ENCODE measurements at regions not wholly inside any gene's neighbourhood (a gene's known extent, or its start where the extent isn't known, plus 50 kb on each side); places are given as distances from the start of the nearest gene placed in this dataset.

GRCh38 chr10:71039551-71039950, 151.2 kb upstream of the PCBD1 start:
- POLR2A ChIA-PET (ENCODE audit: unreplicated experiment): interaction anchor here (0.5 kb wide), 1 partner anchor 45 kb away, joined by 3 read pairs; no protein-coding TSS in a partner anchor
- TF ChIP-seq EZH2 (IDR thresholded peaks at IDR 0.05; ENCODE audit: low read depth): no peak
- no peak for TF ChIP-seq CTCF (conservative IDR thresholded peaks at IDR 0.05)
- no peak for DNase-seq

GRCh38 chr10:71040343-71040742, 152.0 kb upstream of the PCBD1 start:
- POLR2A ChIA-PET (ENCODE audit: unreplicated experiment): no interaction called here
- no peak for TF ChIP-seq EZH2 (IDR thresholded peaks at IDR 0.05; ENCODE audit: low read depth)
- no TSS peak for BruUV-seq (replicated peaks)

More at GRCh38 chr10:71039551-71039950, 151.2 kb upstream of the PCBD1 start:
- Histone ChIP-seq H3K9me3 (ENCODE audit: insufficient read depth, low read depth) (no peaks in the 10 kb centered on the region), H3K36me3 (ENCODE audit: low read depth) (no peaks in the 10 kb centered on the region), H3K4me3 (no peak overlapping the region), H3K9me2 (ENCODE audit: insufficient read depth) (no peaks in the 10 kb centered on the region), H3K27me3 (ENCODE audit: insufficient read depth, low read depth) (peaks cover 80% of the 10 kb centered on the region), H3K4me2 (no peak overlapping the region), H4K20me1 (ENCODE audit: insufficient read depth) (no peaks in the 10 kb centered on the region), H3K79me2 (ENCODE audit: low read depth) (no peaks in the 10 kb centered on the region), H2AFZ (no peak overlapping the region), H3K27ac (no peak overlapping the region), H3K4me1 (replicated peaks; ENCODE audit: insufficient read depth) (no peaks in the 10 kb centered on the region), H3F3A (ENCODE audit: insufficient read depth, low read depth) (no peaks in the 10 kb centered on the region)
- no TSS peak for BruUV-seq (replicated peaks)
- intact Hi-C loops (cut with micrococcal nuclease; ENCODE audit: unreplicated experiment): no loop called here
- CTCF ChIA-PET: no interaction called here

GRCh38 chr10:71040846-71041605, 152.7 kb upstream of the PCBD1 start:
- no peaks in the 10 kb centered on the region for H3K36me3 ChIP-seq (ENCODE audit: low read depth)
- no peaks in the 10 kb centered on the region for H4K20me1 ChIP-seq (ENCODE audit: insufficient read depth)
- no peak for DNase-seq
- CTCF ChIA-PET: no interaction called here
- H3K4me3 ChIP-seq: no peak overlapping the region
- H3K9me3 ChIP-seq (ENCODE audit: insufficient read depth, low read depth): no peaks in the 10 kb centered on the region
- H3K4me2 ChIP-seq: no peak overlapping the region
- no peak overlapping the region for H3K27ac ChIP-seq
- H3K9me2 ChIP-seq (ENCODE audit: insufficient read depth): no peaks in the 10 kb centered on the region
- no TSS peak for BruUV-seq (replicated peaks)
- no peaks in the 10 kb centered on the region for H3K79me2 ChIP-seq (ENCODE audit: low read depth)
- peaks cover 86% of the 10 kb centered on the region for H3K27me3 ChIP-seq (ENCODE audit: insufficient read depth, low read depth)
- no peaks in the 10 kb centered on the region for H3F3A ChIP-seq (ENCODE audit: insufficient read depth, low read depth)
- no peak overlapping the region for H2AFZ ChIP-seq
- TF ChIP-seq EZH2 (IDR thresholded peaks at IDR 0.05; ENCODE audit: low read depth): no peak
- intact Hi-C loops (cut with micrococcal nuclease; ENCODE audit: unreplicated experiment): no loop called here
- H3K4me1 ChIP-seq (replicated peaks; ENCODE audit: insufficient read depth): no peaks in the 10 kb centered on the region
- POLR2A ChIA-PET (ENCODE audit: unreplicated experiment): no interaction called here

More at GRCh38 chr10:71040343-71040742, 152.0 kb upstream of the PCBD1 start:
- no peak for DNase-seq
- no peak overlapping the region for H2AFZ ChIP-seq
- intact Hi-C loops (cut with micrococcal nuclease; ENCODE audit: unreplicated experiment): no loop called here
- H3K4me3 ChIP-seq: no peak overlapping the region
- H4K20me1 ChIP-seq (ENCODE audit: insufficient read depth): no peaks in the 10 kb centered on the region
- H3F3A ChIP-seq (ENCODE audit: insufficient read depth, low read depth): no peaks in the 10 kb centered on the region
- H3K79me2 ChIP-seq (ENCODE audit: low read depth): no peaks in the 10 kb centered on the region
- no peaks in the 10 kb centered on the region for H3K9me2 ChIP-seq (ENCODE audit: insufficient read depth)
- H3K4me1 ChIP-seq (replicated peaks; ENCODE audit: insufficient read depth): no peaks in the 10 kb centered on the region
- CTCF ChIA-PET: no interaction called here
- no peak overlapping the region for H3K27ac ChIP-seq
- peaks cover 86% of the 10 kb centered on the region for H3K27me3 ChIP-seq (ENCODE audit: insufficient read depth, low read depth)
- H3K36me3 ChIP-seq (ENCODE audit: low read depth): no peaks in the 10 kb centered on the region
- no peaks in the 10 kb centered on the region for H3K9me3 ChIP-seq (ENCODE audit: insufficient read depth, low read depth)
- no peak overlapping the region for H3K4me2 ChIP-seq

- DNase-seq: no peak
Measured at GRCh38 chr10:71042216-71042615, 153.9 kb upstream of the PCBD1 start.

More at GRCh38 chr10:71042216-71042615, 153.9 kb upstream of the PCBD1 start:
- TF ChIP-seq CTCF (conservative IDR thresholded peaks at IDR 0.05) (no peak), EZH2 (IDR thresholded peaks at IDR 0.05; ENCODE audit: low read depth) (no peak)
- Histone ChIP-seq H3K4me3 (no peak overlapping the region), H3F3A (ENCODE audit: insufficient read depth, low read depth) (no peaks in the 10 kb centered on the region), H4K20me1 (ENCODE audit: insufficient read depth) (no peaks in the 10 kb centered on the region), H3K36me3 (ENCODE audit: low read depth) (no peaks in the 10 kb centered on the region), H2AFZ (no peak overlapping the region), H3K9me2 (ENCODE audit: insufficient read depth) (no peaks in the 10 kb centered on the region), H3K27me3 (ENCODE audit: insufficient read depth, low read depth) (peaks cover 81% of the 10 kb centered on the region), H3K79me2 (ENCODE audit: low read depth) (no peaks in the 10 kb centered on the region), H3K4me1 (replicated peaks; ENCODE audit: insufficient read depth) (no peaks in the 10 kb centered on the region), H3K4me2 (no peak overlapping the region), H3K9me3 (ENCODE audit: insufficient read depth, low read depth) (no peaks in the 10 kb centered on the region), H3K27ac (no peak overlapping the region)
- intact Hi-C loops (cut with micrococcal nuclease; ENCODE audit: unreplicated experiment): no loop called here
- POLR2A ChIA-PET (ENCODE audit: unreplicated experiment): no interaction called here
- no TSS peak for BruUV-seq (replicated peaks)
- CTCF ChIA-PET: interaction anchor here (0.6 kb wide), 1 partner anchor 136 kb away, joined by 6 read pairs; no protein-coding TSS in a partner anchor
